ENCODE measurements at regions not wholly inside any gene's neighbourhood (a gene's known extent, or its start where the extent isn't known, plus 50 kb on each side); places are given as distances from the start of the nearest gene placed in this dataset.

- TF ChIP-seq CSRNP3 (CRISPR knock-in tag; IDR thresholded peaks at IDR 0.05) (no peak), ZFP30 (CRISPR knock-in tag; IDR thresholded peaks at IDR 0.05) (no peak), TSHZ2 (CRISPR knock-in tag; IDR thresholded peaks at IDR 0.05) (no peak), CREB5 (CRISPR knock-in tag; IDR thresholded peaks at IDR 0.05; ENCODE audit: low read depth) (no peak), ZFP3 (CRISPR knock-in tag; IDR thresholded peaks at IDR 0.05) (no peak), ARNTL (CRISPR knock-in tag; IDR thresholded peaks at IDR 0.05; ENCODE audit: borderline replicate concordance, low read depth) (no peak), RARB (CRISPR knock-in tag; IDR thresholded peaks at IDR 0.05) (no peak), CSDC2 (CRISPR knock-in tag; IDR thresholded peaks at IDR 0.05) (no peak), ISL1 (CRISPR knock-in tag; IDR thresholded peaks at IDR 0.05) (no peak), PATZ1 (CRISPR knock-in tag; IDR thresholded peaks at IDR 0.05; ENCODE audit: borderline replicate concordance) (no peak), ZNF70 (CRISPR knock-in tag; IDR thresholded peaks at IDR 0.05) (no peak), TOX (CRISPR knock-in tag; IDR thresholded peaks at IDR 0.05; ENCODE audit: borderline replicate concordance) (no peak), POU6F1 (CRISPR knock-in tag; IDR thresholded peaks at IDR 0.05; ENCODE audit: borderline replicate concordance, low read depth) (no peak), TCF4 (CRISPR knock-in tag; IDR thresholded peaks at IDR 0.05; ENCODE audit: borderline replicate concordance) (no peak)
These were observed 252.0 kb upstream of the PPARGC1A start for GRCh38 chr4:24141836-24142235.
